ENCODE measurements at regions not wholly inside any gene's neighbourhood (a gene's known extent, or its start where the extent isn't known, plus 50 kb on each side); places are given as distances from the start of the nearest gene placed in this dataset.
"Not testable (repeated sequence)": the region's sequence is repeated elsewhere in the genome, so short reads cannot be mapped to it uniquely, and the experiment has no call there.

DNA sequence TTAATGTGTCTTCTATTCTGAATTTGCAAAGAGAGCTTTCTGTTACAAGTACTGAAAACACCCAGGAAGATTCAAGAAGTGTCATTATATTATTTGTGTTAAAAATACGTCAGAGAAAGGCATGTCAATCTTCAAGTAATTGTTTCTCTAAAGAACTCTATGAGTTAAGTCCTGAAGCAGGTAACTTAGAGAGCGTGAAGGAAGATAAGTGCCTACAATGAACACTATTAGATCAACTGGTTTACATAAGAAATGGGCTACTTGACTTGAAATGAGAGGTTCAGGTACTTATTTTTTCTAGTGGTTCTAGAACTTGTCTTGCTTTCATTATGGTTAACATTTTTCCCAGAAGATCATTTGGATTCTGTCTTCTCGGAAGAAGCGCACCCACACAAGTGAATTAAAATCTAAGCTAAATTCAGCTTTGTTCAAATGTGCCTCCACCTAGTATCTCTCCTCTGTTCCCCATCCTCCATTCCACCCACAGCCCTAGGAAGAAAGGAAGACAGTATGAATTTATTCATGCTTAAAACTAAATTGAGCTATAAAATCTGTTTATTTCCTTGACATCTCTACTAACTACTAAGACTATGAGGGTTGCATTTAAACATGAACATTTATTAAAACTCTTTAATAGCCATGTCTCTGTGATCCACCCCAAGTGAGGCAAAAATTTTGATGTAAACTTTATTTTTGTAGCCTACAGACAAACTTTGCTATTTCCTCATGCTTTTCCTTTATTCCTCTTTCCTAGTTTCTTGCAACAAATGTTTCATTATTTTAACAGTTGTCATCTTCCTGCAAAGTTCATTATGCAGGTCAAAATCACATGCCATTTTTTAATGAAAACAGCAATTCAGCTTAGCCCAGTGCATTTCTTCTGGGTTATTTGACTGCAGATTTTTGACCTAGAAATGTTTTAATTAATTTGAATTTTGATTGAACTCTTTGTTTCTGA is 206.8 kb downstream of the KCNJ2 start:
- Mint-ChIP-seq H3K27ac (no peak overlapping the region), H3K27me3 (peaks cover 2% of the 10 kb centered on the region), H3K4me1 (ENCODE audit: low read depth) (no peaks in the 10 kb centered on the region), H3K9me3 (peaks cover 3% of the 10 kb centered on the region), H3K4me3 (no peak overlapping the region), H3K36me3 (ENCODE audit: low read depth) (no peaks in the 10 kb centered on the region)
- ATAC-seq (no peak), DNase-seq (no peak)
- ChIA-PET CTCF (interaction anchor here (0.5 kb wide), 1 partner anchor 10 kb away, joined by 3 read pairs; no protein-coding TSS in a partner anchor), POLR2A (no interaction called here)
- TF ChIP-seq, protein P1, sequence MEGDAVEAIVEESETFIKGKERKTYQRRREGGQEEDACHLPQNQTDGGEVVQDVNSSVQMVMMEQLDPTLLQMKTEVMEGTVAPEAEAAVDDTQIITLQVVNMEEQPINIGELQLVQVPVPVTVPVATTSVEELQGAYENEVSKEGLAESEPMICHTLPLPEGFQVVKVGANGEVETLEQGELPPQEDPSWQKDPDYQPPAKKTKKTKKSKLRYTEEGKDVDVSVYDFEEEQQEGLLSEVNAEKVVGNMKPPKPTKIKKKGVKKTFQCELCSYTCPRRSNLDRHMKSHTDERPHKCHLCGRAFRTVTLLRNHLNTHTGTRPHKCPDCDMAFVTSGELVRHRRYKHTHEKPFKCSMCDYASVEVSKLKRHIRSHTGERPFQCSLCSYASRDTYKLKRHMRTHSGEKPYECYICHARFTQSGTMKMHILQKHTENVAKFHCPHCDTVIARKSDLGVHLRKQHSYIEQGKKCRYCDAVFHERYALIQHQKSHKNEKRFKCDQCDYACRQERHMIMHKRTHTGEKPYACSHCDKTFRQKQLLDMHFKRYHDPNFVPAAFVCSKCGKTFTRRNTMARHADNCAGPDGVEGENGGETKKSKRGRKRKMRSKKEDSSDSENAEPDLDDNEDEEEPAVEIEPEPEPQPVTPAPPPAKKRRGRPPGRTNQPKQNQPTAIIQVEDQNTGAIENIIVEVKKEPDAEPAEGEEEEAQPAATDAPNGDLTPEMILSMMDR (IDR thresholded peaks at IDR 0.05): no peak
- intact Hi-C loops (cut with micrococcal nuclease): no loop called here

DNA sequence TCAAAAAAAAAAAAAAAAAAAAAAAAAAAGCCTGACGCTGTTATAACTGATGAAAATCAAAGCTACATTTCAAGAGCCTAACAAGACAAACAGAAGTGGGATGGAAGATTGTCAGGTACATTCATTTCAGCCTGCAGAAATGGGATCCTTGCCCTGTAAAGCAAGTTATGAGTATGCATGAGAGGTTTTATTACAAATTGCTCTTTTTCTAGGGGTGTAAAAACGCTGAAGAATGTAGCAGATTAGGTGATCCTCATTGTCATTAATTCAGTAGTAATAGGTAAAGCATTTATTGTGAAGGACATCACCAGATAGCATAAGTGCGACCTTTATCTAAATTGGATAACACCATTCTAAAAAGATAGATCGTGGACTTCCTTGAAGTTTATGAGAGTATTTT is 208.3 kb downstream of the KCNJ2 start:
- no peak for ATAC-seq
- H3K4me3 Mint-ChIP-seq: no peak overlapping the region

DNA sequence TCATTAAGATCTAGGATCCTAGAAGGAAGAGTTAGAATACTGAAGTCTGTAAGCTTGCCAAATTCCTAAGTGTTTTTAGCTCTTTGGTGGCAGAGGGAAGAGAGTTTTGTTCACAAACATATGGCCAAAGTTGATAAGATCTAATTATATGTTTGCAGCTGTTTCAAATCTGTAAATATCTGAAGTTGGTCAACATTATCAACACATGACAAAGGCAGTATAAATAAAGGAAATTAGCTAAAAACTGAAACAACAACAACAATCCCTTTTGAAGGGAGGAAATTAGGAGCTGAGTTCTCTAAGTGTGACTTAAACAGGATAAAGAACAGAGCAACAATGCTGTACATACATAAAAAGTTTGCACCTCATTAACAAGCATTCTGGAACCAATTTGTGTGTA is 208.7 kb downstream of the KCNJ2 start:
- Mint-ChIP-seq H3K4me3 (no peak overlapping the region), H3K27ac (no peak overlapping the region), H3K4me1 (ENCODE audit: low read depth) (no peaks in the 10 kb centered on the region), H3K27me3 (no peaks in the 10 kb centered on the region), H3K9me3 (peaks cover 3% of the 10 kb centered on the region), H3K36me3 (ENCODE audit: low read depth) (no peaks in the 10 kb centered on the region)
- CTCF ChIA-PET: no interaction called here
- POLR2A ChIA-PET: no interaction called here
- ATAC-seq (no peak), DNase-seq (no peak)
- TF ChIP-seq, protein P1 (IDR thresholded peaks at IDR 0.05): no peak
- intact Hi-C loops (cut with micrococcal nuclease): no loop called here

More for the DNA sequence above, 208.3 kb downstream of the KCNJ2 start:
- CTCF ChIA-PET: no interaction called here
- no peaks in the 10 kb centered on the region for H3K36me3 Mint-ChIP-seq (ENCODE audit: low read depth)
- POLR2A ChIA-PET: no interaction called here
- H3K9me3 Mint-ChIP-seq: peaks cover 3% of the 10 kb centered on the region
- DNase-seq: no peak
- TF ChIP-seq, protein P1 (IDR thresholded peaks at IDR 0.05): no peak
- intact Hi-C loops (cut with micrococcal nuclease): no loop called here
- peaks cover under 1% of the 10 kb centered on the region for H3K27me3 Mint-ChIP-seq
- no peaks in the 10 kb centered on the region for H3K4me1 Mint-ChIP-seq (ENCODE audit: low read depth)
- no peak overlapping the region for H3K27ac Mint-ChIP-seq

DNA sequence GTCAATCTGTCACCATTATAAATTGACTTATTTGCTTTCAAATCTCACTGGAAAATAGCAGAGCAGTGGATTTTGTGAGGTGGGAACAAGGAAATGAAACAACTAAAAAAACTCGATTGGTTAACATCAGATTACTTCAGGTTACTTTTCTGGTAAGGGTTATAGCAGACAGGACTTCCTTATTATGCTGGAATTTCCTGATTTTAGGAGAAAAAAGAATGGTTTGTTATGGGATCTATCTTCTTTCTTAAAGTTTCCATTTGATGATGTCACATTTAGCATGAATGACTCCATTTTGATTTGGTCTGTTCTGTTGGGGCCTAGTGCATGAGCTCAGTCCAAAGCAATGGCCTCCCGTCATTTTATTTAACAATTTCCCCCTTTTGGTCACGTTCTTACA is 210.6 kb downstream of the KCNJ2 start:
- Mint-ChIP-seq H3K4me3 (no peak overlapping the region), H3K36me3 (ENCODE audit: low read depth) (no peaks in the 10 kb centered on the region), H3K27me3 (no peaks in the 10 kb centered on the region), H3K4me1 (ENCODE audit: low read depth) (no peaks in the 10 kb centered on the region), H3K9me3 (no peaks in the 10 kb centered on the region), H3K27ac (no peak overlapping the region)
- TF ChIP-seq, protein P1 (IDR thresholded peaks at IDR 0.05): no peak
- intact Hi-C loops (cut with micrococcal nuclease): no loop called here
- POLR2A ChIA-PET: no interaction called here
- DNase-seq (no peak), ATAC-seq (no peak)
- CTCF ChIA-PET: no interaction called here

DNA sequence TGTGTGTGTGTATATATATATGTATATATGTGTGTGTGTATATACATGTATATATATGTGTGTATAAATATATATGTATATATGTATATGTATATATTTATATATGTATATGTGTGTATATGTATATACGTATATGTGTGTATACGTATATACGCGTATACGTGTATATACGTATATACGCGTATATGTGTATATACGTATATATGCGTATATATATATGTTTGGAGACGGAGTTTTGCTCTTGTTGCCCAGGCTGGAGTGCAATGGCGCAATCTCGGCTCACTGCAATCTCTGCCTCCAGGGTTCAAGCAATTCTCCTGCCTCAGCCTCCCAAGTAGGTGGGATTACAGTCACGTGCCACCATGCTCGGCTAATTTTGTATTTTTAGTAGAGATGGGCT is 212.6 kb downstream of the KCNJ2 start:
- CTCF ChIA-PET; H3K9me3 Mint-ChIP-seq; H3K4me3 Mint-ChIP-seq; POLR2A ChIA-PET; intact Hi-C loops (cut with micrococcal nuclease); H3K4me1 Mint-ChIP-seq (ENCODE audit: low read depth); H3K27ac Mint-ChIP-seq; DNase-seq; H3K36me3 Mint-ChIP-seq (ENCODE audit: low read depth); ATAC-seq; H3K27me3 Mint-ChIP-seq: not testable (repeated sequence)

All from activated CD8-positive, alpha-beta T cell treated with anti-CD3 and anti-CD28 coated beads for 36 hours (primary cell).